WTC11 (cell line): ENCODE measurements at regions not wholly inside any gene's neighbourhood (a gene's known extent, or its start where the extent isn't known, plus 50 kb on each side); places are given as distances from the start of the nearest gene placed in this dataset.
A peak's percentile ranks its signal among the peaks of the same experiment; 100 is the strongest.

ENCODE experiments used
- ATF1 ChIP-seq: sonication (generic); formaldehyde crosslinking; IDR thresholded peaks from 2 replicates; pipeline ENCODE4 v1.8.1; 2023; ENCODE audit warnings: mild to moderate bottlenecking, moderate library complexity, missing genetic modification reagents
- CREB1 ChIP-seq: sonication (generic); formaldehyde crosslinking; IDR thresholded peaks from 2 replicates; pipeline ENCODE4 v1.8.0; 2023; ENCODE audit warnings: mild to moderate bottlenecking, missing genetic modification reagents
- ELF4 ChIP-seq: sonication (generic); formaldehyde crosslinking; IDR thresholded peaks from 2 replicates; pipeline ENCODE4 v1.8.1; 2022; ENCODE audit warnings: low read depth, mild to moderate bottlenecking, moderate library complexity, missing genetic modification reagents
- EMX1 ChIP-seq: fragments of 250-450 bp; sonication (Bioruptor Pico); IDR thresholded peaks from 2 replicates; pipeline ENCODE4 v1.8.0; 2021; ENCODE audit warnings: mild to moderate bottlenecking
- FOXJ3 ChIP-seq: sonication (generic); formaldehyde crosslinking; IDR thresholded peaks from 2 replicates; pipeline ENCODE4 v1.9.0; 2021; ENCODE audit warnings: missing genetic modification reagents, mild to moderate bottlenecking, borderline replicate concordance
- FOXK1 ChIP-seq: sonication (generic); formaldehyde crosslinking; IDR thresholded peaks from 2 replicates; pipeline ENCODE4 v1.8.0; 2022; ENCODE audit warnings: mild to moderate bottlenecking, moderate library complexity, missing genetic modification reagents
- GRHL2 ChIP-seq: fragments of 250-450 bp; sonication (Bioruptor Pico); IDR thresholded peaks from 2 replicates; pipeline ENCODE4 v1.8.0; 2022; ENCODE audit warnings: mild to moderate bottlenecking, moderate library complexity; ENCODE audit not compliant: insufficient replicate concordance, severe bottlenecking
- MYBL2 ChIP-seq: sonication (generic); formaldehyde crosslinking; IDR thresholded peaks from 2 replicates; pipeline ENCODE4 v1.8.1; 2023; ENCODE audit warnings: mild to moderate bottlenecking, moderate library complexity, missing genetic modification reagents
- NFATC4 ChIP-seq: fragments of 250-450 bp; sonication (Bioruptor Pico); IDR thresholded peaks from 2 replicates; pipeline ENCODE4 v1.9.0; 2021; ENCODE audit warnings: mild to moderate bottlenecking
- NFE2L1 ChIP-seq: sonication (generic); formaldehyde crosslinking; IDR thresholded peaks from 2 replicates; pipeline ENCODE4 v1.8.1; 2023; ENCODE audit warnings: missing genetic modification reagents
- PRRX2 ChIP-seq: fragments of 250-450 bp; sonication (Bioruptor Pico); IDR thresholded peaks from 2 replicates; pipeline ENCODE4 v1.8.0; 2021; ENCODE audit warnings: mild to moderate bottlenecking
- RORB ChIP-seq: fragments of 250-450 bp; sonication (Bioruptor Pico); IDR thresholded peaks from 2 replicates; pipeline ENCODE4 v1.9.0; 2021; ENCODE audit warnings: mild to moderate bottlenecking
- SMAD3 ChIP-seq: sonication (generic); formaldehyde crosslinking; IDR thresholded peaks from 2 replicates; pipeline ENCODE4 v1.8.0; 2022; ENCODE audit warnings: missing genetic modification reagents, mild to moderate bottlenecking, borderline replicate concordance
- SMAD4 ChIP-seq: sonication (generic); formaldehyde crosslinking; IDR thresholded peaks from 2 replicates; pipeline ENCODE4 v1.8.0; 2022; ENCODE audit warnings: mild to moderate bottlenecking, missing genetic modification reagents
- SP1 ChIP-seq: sonication (generic); formaldehyde crosslinking; conservative IDR thresholded peaks from 2 replicates; pipeline ENCODE4 v1.8.1; 2022; ENCODE audit warnings: missing genetic modification reagents
- TEAD4 ChIP-seq: sonication (generic); formaldehyde crosslinking; IDR thresholded peaks from 2 replicates; pipeline ENCODE4 v1.8.0; 2022; ENCODE audit warnings: mild to moderate bottlenecking, missing genetic modification reagents
- ZNF121 ChIP-seq: sonication (generic); formaldehyde crosslinking; IDR thresholded peaks from 2 replicates; pipeline ENCODE4 v1.8.0; 2023; ENCODE audit warnings: missing genetic modification reagents
- ZNF317 ChIP-seq: sonication (generic); formaldehyde crosslinking; IDR thresholded peaks from 2 replicates; pipeline ENCODE4 v1.8.1; 2023; ENCODE audit warnings: low read depth, mild to moderate bottlenecking, moderate library complexity, missing genetic modification reagents, borderline replicate concordance
- ZNF416 ChIP-seq: fragments of 250-450 bp; sonication (Bioruptor Pico); IDR thresholded peaks from 2 replicates; pipeline ENCODE4 v1.9.0; 2021; ENCODE audit warnings: mild to moderate bottlenecking, inconsistent platforms
- ZNF423 ChIP-seq: fragments of 250-450 bp; sonication (Bioruptor Pico); IDR thresholded peaks from 2 replicates; pipeline ENCODE4 v2.1.2; 2022; ENCODE audit warnings: mild to moderate bottlenecking, moderate library complexity
- ZNF671 ChIP-seq: fragments of 250-450 bp; sonication (Bioruptor Pico); IDR thresholded peaks from 2 replicates; pipeline ENCODE4 v1.8.0; 2021; ENCODE audit warnings: mild to moderate bottlenecking
- TF ChIP-seq, protein P1 (sequence below): sonication (generic); formaldehyde crosslinking; IDR thresholded peaks from 2 replicates; pipeline ENCODE4 v1.8.0; 2022; ENCODE audit warnings: missing genetic modification reagents
- TF ChIP-seq, protein P2 (sequence below): sonication (generic); formaldehyde crosslinking; IDR thresholded peaks from 2 replicates; pipeline ENCODE4 v1.8.0; 2023; ENCODE audit warnings: mild to moderate bottlenecking, missing genetic modification reagents
- TF ChIP-seq, protein P3 (sequence below): sonication (generic); formaldehyde crosslinking; conservative IDR thresholded peaks from 2 replicates; pipeline ENCODE4 v1.8.1; 2023; ENCODE audit warnings: mild to moderate bottlenecking, low read depth, missing genetic modification reagents, moderate library complexity
- TF ChIP-seq, protein P4 (sequence below): fragments of 250-450 bp; sonication (Bioruptor Pico); IDR thresholded peaks from 2 replicates; pipeline ENCODE4 v2.1.2; 2022; ENCODE audit warnings: mild to moderate bottlenecking, moderate library complexity
- TF ChIP-seq, protein P5 (sequence below): sonication (generic); formaldehyde crosslinking; IDR thresholded peaks from 2 replicates; pipeline ENCODE4 v1.8.1; 2022; ENCODE audit warnings: missing genetic modification reagents, borderline replicate concordance

- TF ChIP-seq, protein P1, sequence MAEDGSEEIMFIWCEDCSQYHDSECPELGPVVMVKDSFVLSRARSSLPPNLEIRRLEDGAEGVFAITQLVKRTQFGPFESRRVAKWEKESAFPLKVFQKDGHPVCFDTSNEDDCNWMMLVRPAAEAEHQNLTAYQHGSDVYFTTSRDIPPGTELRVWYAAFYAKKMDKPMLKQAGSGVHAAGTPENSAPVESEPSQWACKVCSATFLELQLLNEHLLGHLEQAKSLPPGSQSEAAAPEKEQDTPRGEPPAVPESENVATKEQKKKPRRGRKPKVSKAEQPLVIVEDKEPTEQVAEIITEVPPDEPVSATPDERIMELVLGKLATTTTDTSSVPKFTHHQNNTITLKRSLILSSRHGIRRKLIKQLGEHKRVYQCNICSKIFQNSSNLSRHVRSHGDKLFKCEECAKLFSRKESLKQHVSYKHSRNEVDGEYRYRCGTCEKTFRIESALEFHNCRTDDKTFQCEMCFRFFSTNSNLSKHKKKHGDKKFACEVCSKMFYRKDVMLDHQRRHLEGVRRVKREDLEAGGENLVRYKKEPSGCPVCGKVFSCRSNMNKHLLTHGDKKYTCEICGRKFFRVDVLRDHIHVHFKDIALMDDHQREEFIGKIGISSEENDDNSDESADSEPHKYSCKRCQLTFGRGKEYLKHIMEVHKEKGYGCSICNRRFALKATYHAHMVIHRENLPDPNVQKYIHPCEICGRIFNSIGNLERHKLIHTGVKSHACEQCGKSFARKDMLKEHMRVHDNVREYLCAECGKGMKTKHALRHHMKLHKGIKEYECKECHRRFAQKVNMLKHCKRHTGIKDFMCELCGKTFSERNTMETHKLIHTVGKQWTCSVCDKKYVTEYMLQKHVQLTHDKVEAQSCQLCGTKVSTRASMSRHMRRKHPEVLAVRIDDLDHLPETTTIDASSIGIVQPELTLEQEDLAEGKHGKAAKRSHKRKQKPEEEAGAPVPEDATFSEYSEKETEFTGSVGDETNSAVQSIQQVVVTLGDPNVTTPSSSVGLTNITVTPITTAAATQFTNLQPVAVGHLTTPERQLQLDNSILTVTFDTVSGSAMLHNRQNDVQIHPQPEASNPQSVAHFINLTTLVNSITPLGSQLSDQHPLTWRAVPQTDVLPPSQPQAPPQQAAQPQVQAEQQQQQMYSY (CRISPR knock-in tag), result no peak
- TF ChIP-seq, protein P2, sequence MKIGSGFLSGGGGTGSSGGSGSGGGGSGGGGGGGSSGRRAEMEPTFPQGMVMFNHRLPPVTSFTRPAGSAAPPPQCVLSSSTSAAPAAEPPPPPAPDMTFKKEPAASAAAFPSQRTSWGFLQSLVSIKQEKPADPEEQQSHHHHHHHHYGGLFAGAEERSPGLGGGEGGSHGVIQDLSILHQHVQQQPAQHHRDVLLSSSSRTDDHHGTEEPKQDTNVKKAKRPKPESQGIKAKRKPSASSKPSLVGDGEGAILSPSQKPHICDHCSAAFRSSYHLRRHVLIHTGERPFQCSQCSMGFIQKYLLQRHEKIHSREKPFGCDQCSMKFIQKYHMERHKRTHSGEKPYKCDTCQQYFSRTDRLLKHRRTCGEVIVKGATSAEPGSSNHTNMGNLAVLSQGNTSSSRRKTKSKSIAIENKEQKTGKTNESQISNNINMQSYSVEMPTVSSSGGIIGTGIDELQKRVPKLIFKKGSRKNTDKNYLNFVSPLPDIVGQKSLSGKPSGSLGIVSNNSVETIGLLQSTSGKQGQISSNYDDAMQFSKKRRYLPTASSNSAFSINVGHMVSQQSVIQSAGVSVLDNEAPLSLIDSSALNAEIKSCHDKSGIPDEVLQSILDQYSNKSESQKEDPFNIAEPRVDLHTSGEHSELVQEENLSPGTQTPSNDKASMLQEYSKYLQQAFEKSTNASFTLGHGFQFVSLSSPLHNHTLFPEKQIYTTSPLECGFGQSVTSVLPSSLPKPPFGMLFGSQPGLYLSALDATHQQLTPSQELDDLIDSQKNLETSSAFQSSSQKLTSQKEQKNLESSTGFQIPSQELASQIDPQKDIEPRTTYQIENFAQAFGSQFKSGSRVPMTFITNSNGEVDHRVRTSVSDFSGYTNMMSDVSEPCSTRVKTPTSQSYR, result no peak
- no peak for TF ChIP-seq SMAD4 (CRISPR knock-in tag)
- no peak for TF ChIP-seq PRRX2 (CRISPR knock-in tag)
- TF ChIP-seq NFATC4 (CRISPR knock-in tag), result no peak
- TF ChIP-seq FOXJ3 (CRISPR knock-in tag), result no peak
- TF ChIP-seq EMX1 (CRISPR knock-in tag), result no peak
- no peak for TF ChIP-seq CREB1 (CRISPR knock-in tag)
- 0 out of 2 replicates have a peak, but pooled peaks have one; percentile 13 for TF ChIP-seq SP1 (CRISPR knock-in tag)
- no peak for TF ChIP-seq ATF1 (CRISPR knock-in tag)
- TF ChIP-seq RORB (CRISPR knock-in tag), result no peak
- TF ChIP-seq SMAD3 (CRISPR knock-in tag), result no peak
- TF ChIP-seq, protein P3, sequence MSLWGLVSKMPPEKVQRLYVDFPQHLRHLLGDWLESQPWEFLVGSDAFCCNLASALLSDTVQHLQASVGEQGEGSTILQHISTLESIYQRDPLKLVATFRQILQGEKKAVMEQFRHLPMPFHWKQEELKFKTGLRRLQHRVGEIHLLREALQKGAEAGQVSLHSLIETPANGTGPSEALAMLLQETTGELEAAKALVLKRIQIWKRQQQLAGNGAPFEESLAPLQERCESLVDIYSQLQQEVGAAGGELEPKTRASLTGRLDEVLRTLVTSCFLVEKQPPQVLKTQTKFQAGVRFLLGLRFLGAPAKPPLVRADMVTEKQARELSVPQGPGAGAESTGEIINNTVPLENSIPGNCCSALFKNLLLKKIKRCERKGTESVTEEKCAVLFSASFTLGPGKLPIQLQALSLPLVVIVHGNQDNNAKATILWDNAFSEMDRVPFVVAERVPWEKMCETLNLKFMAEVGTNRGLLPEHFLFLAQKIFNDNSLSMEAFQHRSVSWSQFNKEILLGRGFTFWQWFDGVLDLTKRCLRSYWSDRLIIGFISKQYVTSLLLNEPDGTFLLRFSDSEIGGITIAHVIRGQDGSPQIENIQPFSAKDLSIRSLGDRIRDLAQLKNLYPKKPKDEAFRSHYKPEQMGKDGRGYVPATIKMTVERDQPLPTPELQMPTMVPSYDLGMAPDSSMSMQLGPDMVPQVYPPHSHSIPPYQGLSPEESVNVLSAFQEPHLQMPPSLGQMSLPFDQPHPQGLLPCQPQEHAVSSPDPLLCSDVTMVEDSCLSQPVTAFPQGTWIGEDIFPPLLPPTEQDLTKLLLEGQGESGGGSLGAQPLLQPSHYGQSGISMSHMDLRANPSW (CRISPR knock-in tag), result no peak
- peak; percentile 26; the same call in 1 of the 2 replicates for TF ChIP-seq ZNF423
- peak; percentile 66; the same call in 1 of the 2 replicates for TF ChIP-seq ZNF121 (CRISPR knock-in tag)
- TF ChIP-seq FOXK1, result 0 out of 2 replicates have a peak, but pooled peaks have one; percentile 42
- TF ChIP-seq ZNF671, result no peak
- TF ChIP-seq NFE2L1 (CRISPR knock-in tag), result no peak
- no peak for TF ChIP-seq ZNF416 (CRISPR knock-in tag)
- no peak for TF ChIP-seq MYBL2 (CRISPR knock-in tag)
- TF ChIP-seq, protein P4, sequence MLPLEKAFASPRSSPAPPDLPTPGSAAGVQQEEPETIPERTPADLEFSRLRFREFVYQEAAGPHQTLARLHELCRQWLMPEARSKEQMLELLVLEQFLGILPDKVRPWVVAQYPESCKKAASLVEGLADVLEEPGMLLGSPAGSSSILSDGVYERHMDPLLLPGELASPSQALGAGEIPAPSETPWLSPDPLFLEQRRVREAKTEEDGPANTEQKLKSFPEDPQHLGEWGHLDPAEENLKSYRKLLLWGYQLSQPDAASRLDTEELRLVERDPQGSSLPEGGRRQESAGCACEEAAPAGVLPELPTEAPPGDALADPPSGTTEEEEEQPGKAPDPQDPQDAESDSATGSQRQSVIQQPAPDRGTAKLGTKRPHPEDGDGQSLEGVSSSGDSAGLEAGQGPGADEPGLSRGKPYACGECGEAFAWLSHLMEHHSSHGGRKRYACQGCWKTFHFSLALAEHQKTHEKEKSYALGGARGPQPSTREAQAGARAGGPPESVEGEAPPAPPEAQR (CRISPR knock-in tag), result no peak
- TF ChIP-seq, protein P5, sequence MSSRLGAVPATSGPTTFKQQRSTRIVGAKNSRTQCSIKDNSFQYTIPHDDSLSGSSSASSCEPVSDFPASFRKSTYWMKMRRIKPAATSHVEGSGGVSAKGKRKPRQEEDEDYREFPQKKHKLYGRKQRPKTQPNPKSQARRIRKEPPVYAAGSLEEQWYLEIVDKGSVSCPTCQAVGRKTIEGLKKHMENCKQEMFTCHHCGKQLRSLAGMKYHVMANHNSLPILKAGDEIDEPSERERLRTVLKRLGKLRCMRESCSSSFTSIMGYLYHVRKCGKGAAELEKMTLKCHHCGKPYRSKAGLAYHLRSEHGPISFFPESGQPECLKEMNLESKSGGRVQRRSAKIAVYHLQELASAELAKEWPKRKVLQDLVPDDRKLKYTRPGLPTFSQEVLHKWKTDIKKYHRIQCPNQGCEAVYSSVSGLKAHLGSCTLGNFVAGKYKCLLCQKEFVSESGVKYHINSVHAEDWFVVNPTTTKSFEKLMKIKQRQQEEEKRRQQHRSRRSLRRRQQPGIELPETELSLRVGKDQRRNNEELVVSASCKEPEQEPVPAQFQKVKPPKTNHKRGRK (CRISPR knock-in tag), result no peak
- no peak for TF ChIP-seq ZNF317
- TF ChIP-seq GRHL2 (CRISPR knock-in tag), result no peak
- no peak for TF ChIP-seq TEAD4 (CRISPR knock-in tag)
- TF ChIP-seq ELF4 (CRISPR knock-in tag), result no peak
- TF ChIP-seq, all 79 proteins: peak for 7
Observed at GRCh38 chr12:32016680-32017482, 57.7 kb downstream of the RESF1 start (continued).
